ENCODE measurements at regions not wholly inside any gene's neighbourhood (a gene's known extent, or its start where the extent isn't known, plus 50 kb on each side); places are given as distances from the start of the nearest gene placed in this dataset.

GRCh38 chr5:155727512-155728145 is 599.3 kb upstream of the SGCD start:
- DNase-seq: no peak

DNA sequence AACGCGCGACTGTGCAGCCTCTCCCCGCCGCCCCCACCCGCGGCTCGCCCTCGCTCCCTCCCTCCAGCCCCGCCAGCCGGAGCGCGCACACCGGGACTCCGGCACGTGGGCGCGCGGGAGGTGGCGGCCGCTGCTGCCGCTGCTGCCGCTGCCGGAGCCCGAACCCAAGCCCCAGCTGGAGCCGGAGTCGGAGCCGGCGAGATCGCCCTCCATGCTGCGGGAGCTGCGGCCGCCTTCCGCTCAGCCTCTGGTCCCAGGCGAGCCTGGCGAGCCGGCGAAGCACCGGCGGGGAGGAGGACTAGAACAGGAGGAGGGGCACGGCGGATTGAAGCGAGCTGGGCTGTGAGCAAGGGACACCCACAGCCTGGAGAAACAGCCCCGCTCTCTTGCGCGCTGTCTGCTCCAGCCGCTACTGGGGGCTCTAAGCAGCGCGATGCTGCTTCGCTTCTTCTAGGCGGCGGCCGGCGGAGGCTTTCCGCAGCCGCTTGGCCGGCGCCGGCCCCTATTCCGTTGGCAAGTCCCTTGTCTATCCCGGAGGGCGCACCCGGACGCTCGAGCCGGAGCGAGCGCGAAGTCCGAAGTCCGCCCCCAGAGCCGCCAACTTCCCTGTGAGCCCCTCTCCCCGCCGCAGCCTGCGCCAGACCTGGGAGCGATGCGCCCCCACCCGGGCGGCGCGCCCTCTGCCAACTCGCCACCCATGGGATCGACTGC is 598.7 kb upstream of the SGCD start:
- DNase-seq: no peak

GRCh38 chr5:155728857-155729683 is 597.9 kb upstream of the SGCD start:
- no peak for DNase-seq

- DNase-seq: no peak
Measured at GRCh38 chr5:155729684-155730059, 597.3 kb upstream of the SGCD start.

- DNase-seq: no peak
Measured at GRCh38 chr5:155732587-155733376, 594.2 kb upstream of the SGCD start.

DNA sequence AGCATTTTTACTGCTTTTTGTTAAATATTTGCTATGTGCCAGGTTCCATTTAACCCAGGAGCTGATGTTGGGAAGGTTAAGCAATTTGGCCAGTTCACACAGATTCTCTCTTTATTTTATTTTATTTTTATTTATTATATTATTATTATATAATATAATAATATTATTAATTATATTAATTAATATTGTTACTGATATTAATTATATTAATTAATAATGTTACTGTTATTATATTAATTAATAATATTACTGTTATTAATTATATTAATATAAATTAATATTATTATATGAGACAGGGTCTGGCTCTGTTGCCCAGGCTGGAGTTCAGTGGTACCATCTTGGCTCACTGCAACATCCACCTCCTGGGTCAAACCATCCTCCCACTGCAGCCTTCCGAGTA is 593.0 kb upstream of the SGCD start:
- no peak for DNase-seq

- DNase-seq: no peak
Measured at GRCh38 chr5:155735388-155735787, 591.6 kb upstream of the SGCD start.

DNA sequence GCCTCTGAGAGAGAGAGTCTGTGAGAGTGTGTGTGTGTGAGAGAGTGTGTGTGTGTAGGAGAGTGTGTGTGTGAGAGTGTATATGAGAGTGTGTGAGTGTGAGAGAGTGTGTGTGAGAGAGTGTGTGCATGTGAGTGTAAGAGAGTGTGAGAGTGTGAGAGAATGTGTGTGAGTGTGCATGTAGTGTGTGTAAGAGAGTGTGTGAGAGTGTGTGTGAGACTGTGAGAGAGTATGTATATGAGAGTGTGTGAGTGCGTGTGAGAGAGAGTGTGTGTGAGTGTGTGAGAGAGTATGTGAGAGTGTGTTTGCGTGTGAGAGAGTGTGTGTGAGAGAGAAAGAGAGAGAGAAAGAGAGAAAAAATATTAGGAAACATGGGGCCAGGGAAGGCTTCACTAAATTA is 588.3 kb upstream of the SGCD start:
- no peak for DNase-seq

DNA sequence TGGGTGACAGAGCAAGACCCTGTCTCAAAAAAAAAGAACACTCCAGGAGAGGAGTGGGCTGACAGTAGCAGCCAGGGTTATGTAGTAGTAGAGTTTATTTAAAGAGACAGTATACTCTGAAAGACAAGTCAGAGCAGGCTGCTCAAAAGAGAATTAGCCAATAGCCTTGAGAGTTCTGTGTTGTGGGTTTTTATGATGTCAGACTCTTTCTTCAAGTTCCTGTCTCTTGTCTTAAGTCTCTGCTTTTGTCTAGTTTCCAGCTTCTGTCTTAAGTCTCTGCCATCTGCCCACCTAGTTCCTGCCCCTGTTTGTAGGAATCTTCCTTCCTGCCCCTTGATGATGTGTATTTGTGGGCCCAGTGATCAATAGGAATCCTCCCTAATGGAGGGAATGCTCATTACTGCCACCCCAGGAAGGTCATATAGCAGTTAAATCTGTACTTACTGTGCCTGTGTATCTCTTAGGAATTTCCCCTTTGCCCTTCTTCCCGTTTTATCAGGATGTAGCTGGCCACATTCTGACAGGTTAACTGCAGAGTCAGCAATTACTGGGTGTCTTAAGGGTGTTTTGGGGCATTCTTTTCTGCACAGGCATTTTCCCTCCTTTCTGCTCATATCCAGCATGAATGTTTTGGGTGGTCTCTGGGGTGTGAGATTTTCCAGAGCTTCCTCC is 580.5 kb upstream of the SGCD start:
- DNase-seq: no peak

DNA sequence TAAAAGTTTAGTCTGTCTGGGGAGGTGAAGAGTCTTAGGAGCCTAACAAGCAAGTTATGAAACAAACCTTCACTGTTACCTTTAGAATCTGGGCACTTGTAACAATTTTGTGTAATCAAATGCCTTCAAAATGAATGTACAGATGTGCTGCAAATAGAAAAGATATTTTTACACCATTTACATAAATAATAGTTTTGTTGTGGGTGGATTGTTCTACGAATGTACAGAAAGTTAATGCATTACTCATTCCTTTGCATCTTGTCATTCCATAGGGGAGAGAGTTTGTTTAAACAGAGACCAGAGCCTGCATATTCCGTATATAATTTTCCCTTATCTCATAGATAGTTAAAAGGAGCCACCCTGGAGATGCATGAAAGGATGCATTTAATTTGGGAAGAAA is 576.9 kb upstream of the SGCD start:
- no peak for DNase-seq

GRCh38 chr5:155750571-155750970 is 576.4 kb upstream of the SGCD start:
- DNase-seq: no peak

DNA sequence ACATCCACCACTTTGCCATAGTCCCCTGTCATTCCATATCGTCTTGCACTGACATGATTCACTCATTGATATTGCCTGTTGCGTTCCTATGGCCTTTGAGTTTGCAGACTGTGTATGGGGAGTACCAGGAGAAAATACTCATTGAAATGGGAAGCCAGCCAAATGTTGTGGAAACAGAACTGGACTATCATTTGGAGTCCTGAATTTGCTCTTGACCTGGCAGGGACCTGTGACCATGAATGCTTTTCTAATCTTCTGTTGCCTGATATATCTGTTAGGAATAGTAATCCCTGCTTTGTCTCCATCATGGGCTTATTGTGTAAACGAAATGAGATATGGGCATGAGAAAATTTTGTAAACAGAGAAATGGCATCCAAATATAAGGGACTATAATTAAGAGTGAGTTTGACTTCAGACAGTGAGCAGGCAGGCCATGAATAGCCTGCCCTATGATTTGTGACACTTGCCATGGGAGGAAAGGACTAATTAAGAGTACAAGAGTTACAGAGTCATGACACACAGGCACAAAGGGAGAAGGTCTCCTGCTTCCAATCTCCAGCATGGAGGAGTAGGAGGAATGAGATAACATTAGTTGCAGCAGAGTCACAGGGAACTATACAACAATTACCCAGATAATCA is 572.9 kb upstream of the SGCD start:
- DNase-seq: no peak

DNA sequence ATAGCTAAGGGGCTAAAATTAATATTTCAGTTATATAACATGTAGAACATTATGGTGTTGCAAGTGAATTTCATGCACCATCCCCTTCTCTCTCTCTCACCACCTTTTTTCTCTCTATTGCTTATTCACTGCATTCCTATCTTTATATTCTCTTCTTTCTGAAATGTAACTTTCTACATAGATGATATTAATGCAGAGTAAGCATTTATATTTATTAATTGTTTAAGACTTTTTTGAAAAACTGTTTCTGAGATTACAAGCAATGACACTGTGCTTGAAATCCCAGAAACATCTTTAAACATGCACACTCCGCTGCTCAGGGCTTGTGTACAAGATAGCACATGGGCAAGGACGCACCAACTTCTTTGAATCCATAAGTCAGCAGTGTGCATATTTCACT is 567.7 kb upstream of the SGCD start:
- DNase-seq: no peak

DNA sequence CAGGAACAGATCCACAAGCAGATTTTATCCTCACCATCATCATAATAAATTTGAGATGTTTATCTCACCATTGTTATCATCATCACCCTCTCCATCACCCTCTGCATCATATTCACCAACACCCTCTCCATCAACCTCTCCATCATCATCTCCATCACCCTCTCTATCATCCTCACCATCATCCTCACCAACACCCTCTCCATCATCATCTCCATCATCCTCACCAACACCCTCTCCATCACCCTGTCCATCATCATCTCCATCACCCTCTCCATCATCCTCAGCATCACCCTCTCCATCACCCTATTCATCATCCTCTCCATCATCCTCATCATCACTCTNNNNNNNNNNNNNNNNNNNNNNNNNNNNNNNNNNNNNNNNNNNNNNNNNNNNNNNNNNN is 567.0 kb upstream of the SGCD start:
- no peak for DNase-seq

- no peak for DNase-seq
Measured at GRCh38 chr5:155761502-155761901, 565.5 kb upstream of the SGCD start.

DNA sequence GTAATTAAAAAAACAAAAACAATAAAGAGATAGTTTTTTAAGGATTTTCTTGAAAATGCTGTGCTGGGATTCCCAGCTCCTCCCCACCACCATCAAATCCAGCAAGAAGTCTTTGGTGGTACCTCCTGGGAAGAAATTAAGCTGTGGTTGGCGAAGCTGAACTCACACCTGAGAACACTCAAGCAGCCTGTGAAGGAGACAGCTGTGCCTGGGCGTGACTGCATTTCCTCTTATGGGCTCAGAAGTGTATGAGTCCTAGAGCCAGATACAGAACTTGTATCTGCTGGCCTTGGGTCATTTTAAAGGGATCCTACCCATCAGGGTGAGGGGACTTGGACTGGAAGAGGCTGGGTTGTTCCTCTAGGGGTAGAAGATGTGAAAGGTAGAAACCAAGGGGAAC is 561.2 kb upstream of the SGCD start:
- DNase-seq: no peak

GRCh38 chr5:155767470-155767869 is 559.5 kb upstream of the SGCD start:
- DNase-seq: no peak

- DNase-seq: no peak
Measured at GRCh38 chr5:155768332-155768731, 558.6 kb upstream of the SGCD start.

GRCh38 chr5:155772009-155772662 is 554.8 kb upstream of the SGCD start:
- no peak for DNase-seq

DNA sequence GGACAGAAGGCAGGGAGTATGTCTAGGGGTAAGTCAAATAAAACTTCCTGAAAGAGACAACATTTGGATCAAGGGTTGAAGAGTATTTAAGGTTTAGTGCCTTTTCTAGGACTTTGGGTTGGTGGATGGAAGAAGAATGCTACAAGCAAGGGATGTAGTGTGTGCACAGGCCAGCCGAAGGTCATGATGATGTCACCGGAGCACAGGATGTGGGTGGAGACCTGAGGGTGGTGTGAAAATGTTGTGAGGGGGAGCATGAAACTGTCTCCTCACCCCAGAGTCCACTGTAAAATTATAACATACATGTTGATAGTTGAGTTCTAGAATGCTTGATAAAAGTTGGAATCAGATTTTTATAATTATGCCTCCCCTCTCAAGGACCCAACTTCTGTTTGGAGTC is 553.3 kb upstream of the SGCD start:
- DNase-seq: no peak

GRCh38 chr5:155780260-155780659 is 546.7 kb upstream of the SGCD start:
- no peak for DNase-seq

- no peak for DNase-seq
Measured at GRCh38 chr5:155783246-155783645, 543.7 kb upstream of the SGCD start.
